Stimulated activated CD4-positive, alpha-beta T cell treated with anti-CD3 and anti-CD28 coated beads, Interleukin-4, amount 100 ng/mL, for 4 hours (primary cell): ENCODE measurements at regions not wholly inside any gene's neighbourhood (a gene's known extent, or its start where the extent isn't known, plus 50 kb on each side); places are given as distances from the start of the nearest gene placed in this dataset.

Source experiments
- DNase-seq, 2 experiments: peaks; one replicate each; pipeline ENCODE4 v3.0.0-alpha.2; 2020

- no peak for DNase-seq
Observed at GRCh38 chr3:193997228-193998122, 138.5 kb upstream of the HES1 start.

DNA sequence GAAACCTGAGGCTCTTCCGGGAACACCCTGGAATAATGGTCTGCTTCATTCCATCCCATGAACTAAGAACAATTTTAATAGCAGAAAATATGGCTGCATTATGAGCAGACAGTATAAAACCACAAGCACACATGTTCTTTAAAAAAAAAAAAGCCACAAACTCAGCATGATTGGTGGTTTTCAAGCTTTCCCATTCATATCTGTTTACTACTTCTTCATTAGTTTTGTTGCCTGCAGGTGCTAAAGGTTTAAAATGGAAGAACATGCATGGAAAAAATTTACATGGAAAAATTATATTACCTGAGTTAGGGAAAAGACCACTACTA, 137.9 kb upstream of the HES1 start:
- DNase-seq: no peak

GRCh38 chr3:193998628-193999195, 137.2 kb upstream of the HES1 start:
- no peak for DNase-seq

GRCh38 chr3:194000100-194000499, 135.8 kb upstream of the HES1 start:
- no peak for DNase-seq

DNA sequence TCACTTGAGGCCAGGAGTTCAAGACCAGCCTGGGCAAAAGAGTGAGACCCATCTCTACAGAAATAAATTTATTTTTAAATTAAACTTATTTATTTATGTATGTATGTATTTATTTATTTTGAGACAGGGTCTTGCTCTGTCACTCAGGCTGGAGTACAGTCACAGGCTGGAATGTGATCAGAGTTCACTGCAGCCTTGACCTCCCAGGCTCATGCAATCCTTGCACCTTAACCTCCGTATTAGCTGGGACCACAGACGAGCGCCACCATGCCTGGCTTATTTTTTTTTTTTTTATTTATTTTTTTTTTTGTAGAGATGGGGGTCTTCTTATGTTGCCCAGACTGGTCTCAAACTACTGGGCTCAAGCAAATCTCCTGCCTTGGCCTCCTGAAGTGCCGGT, 135.2 kb upstream of the HES1 start:
- DNase-seq: no peak

DNA sequence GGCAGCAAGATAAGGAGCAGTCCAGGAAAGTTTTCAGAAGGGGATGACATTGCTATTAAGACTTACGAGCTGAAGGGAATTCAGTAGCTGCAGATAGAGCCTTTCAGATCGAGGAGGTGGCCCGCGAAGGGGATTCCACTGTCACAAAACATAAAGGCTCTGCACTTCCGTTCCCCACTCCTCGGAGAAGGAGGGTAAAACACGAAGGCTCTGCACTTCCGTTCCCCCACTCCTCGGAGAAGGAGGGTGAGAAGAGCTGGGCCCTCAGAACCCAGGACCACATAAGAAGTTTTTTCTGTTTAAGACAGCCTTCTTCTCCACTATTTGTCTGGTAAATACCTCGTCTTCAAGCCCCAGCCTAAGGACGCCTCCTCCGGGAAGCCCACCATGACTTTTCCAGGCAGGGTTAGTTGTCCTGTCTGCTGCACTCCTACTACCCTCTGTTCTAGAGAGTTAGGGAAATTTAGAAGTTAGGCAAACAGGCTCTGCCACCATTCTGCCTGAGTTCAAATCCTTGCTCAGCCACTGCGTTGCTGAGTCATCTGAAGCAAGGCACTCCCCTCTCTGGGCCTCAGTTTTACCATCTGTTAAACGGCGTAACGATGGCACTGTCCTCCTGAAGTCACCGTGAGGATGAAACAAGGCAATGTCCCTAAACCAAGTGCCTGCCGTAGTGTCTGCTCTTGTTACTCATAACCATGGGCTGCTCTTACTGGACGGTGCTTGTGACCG, 134.1 kb upstream of the HES1 start:
- no peak for DNase-seq

DNA sequence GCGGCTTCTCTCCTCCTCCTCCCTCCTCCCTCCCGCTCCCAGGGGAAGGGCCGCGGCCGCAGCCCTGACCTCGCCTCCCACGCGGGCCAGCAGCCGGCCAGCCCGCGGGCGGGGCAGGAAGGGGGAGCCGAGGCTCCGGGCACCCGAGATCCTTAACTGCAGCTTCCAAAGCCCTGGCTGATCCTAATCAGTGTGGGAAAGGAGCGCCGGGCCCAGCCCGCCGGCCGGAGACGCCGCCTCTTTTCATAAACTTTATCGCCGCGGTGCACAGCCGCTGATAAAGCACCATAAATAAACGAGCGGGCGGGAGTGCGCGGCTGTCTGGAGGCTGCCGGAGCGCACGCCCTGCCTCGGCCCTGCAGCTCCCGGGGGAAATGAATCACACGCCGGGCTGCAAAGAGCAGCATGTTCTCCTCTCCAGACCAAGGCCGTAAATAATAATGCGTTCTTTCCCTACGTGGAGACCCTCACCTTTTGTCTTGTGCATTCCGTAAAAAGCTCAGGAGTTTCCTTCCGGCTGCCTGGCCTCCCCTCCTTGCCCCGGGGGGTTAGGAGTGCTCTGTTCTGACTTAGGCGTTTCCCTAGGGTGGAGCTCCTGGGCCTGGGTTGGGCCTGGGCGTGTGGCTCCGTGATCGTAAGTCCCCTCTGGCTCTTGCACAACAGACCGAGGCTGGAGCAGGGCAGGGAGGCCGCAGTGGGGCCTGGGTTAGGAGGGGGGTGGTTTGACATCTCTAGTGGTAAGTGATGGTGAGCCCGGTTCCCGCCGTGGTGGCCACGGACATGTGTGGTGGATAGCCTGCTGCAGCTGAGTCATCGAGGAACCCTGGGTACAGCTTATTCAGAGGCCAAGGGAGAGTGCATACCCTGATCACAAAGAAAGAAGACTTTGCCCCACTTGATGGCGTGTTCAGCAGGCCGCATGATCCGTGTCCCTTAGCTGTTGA, 132.6 kb upstream of the HES1 start:
- peak; percentile 24 to 28 for DNase-seq

GRCh38 chr3:194005930-194006501, 129.9 kb upstream of the HES1 start:
- DNase-seq: no peak

DNA sequence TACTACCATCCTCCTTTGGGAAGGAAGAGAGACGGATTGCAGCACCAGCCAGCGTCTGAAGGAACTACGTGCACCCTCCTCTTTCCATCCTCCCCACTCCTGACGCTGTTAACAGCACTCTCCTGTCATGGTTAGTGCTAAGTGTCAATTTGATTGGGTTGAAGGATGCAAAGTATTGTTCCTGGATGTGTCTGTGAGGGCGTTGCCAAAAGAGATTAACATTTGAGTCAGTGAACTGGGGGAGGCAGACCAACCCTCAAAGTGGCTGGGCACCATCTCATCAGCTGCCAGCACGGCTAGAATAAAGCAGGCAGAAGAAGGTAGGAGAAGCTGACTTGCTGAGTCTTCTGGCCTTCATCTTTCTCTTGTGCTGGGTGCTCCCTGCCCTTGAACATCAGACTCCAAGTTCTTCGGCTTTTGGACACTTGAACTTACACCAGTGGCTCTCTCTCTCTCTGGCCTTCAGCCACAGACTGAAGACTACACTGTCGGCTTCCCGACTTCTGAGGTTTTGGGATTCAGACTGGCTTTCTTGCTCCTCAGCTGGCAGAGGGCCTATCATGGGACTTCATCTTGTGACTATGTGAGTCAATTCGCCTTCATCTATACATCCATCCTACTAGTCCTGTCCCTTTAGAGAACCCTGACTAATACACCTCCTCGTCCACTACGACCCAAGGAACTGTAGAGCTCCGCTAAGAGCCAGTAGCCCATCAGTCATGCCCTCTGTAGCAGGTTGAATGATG, 128.2 kb upstream of the HES1 start:
- no peak for DNase-seq

DNA sequence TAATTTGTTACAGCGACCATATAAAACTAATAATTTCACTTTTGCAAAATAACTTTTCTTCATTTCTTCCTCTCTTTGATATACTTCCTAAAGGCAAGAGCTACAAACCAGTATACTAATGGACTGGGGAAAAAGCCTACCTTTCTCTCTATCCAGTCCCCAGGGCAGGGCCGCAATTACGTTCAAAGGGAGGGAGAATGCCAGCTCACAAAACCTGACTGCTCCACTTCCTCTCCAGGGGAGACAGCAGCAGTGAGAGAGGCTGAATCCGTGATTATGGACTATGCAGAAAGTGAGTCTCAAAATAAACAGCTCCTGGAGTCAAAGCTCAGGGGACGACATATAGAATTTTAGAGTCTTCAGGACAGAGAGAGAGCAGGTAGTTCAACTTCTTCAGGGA, 126.9 kb upstream of the HES1 start:
- no peak for DNase-seq

DNA sequence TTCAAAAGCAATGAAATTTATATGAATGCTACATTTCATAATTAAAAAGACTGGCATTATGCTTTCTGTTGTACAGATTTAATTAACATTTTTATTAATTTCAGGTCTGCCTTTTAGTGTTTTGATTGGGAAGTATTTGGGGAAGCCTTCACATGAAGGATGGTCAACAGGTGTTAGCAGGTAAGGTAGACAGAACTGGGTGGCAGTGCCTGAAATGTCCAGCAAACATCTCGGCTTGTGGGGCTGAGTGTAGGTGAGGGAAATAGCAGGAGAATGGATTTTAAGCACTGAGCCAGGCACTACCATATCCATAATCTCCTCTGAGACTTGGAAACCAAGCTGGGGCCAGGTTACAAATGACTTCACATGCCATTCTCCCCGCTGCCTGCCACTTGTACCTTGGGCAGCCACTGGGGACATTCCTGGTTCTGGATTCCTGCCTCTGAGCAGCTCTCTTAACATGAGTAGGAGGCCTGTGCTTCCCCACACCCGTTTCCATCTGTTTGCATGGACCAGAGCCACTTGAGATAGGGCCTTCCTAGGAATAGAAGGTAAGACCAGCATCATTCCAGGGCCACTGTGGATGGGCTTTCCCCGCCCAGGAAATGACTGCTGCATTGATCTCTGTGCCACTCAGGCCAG, 125.9 kb upstream of the HES1 start:
- no peak for DNase-seq

DNA sequence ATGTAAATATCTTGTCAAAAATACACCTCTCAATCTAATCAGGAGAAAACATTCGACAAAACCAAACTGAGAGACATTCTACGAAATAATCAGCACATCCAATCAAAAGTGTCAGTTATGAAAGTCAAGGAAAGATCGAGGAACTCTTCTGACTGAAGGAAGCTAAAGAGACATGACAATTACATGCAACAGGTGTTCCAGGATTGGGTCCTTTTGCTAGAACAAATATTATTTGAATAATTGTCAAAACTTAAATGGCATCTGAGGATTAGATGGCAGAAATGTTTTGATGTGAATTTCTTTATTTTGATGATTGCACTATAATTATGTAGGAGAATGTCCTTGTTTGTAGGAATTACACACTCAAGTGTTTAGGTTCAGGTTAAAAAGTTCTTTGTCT, 124.1 kb upstream of the HES1 start:
- no peak for DNase-seq

DNA sequence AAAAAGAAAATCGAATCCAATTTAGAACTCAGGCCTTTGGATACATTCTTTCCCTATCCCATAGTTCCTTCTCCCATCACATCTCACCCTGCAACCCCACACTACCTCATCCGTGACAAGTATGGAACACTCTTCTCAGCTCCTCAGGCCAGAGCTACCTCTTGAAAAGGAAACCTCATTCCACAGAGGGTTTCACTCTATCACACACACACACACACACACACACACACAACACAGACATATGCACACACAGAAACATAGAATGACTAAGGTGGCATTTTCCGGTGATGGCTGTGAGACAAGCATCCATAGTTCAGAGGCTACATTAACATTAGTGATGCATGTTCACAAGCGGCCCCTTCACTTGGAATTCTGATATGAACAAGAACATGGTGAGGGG, 122.0 kb upstream of the HES1 start:
- DNase-seq: no peak

- no peak for DNase-seq
Observed at GRCh38 chr3:194014756-194015155, 121.2 kb upstream of the HES1 start.

GRCh38 chr3:194019398-194020165, 116.4 kb upstream of the HES1 start:
- DNase-seq: no peak

- DNase-seq: no peak
Observed at GRCh38 chr3:194022052-194022451, 113.9 kb upstream of the HES1 start.

DNA sequence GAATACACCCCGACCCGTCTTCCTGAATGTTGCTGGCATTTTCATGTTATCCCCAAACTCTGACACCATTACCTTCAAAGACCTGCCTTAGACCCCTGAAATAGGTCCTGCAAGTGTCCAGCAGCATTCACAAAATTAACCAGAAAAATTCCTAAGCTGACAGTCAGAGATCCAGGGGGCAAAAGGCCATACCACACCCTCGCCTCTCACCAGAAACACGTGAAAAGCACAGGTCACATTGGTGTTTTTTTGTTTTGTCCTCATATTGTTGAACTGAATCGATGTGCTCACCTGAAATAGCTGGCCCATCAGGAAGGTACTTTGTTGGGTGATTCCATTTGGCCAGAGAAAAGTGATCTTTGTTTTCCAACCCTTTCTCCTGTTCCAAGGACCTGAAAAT, 113.1 kb upstream of the HES1 start:
- no peak for DNase-seq

GRCh38 chr3:194023501-194024280, 112.3 kb upstream of the HES1 start:
- no peak for DNase-seq

DNA sequence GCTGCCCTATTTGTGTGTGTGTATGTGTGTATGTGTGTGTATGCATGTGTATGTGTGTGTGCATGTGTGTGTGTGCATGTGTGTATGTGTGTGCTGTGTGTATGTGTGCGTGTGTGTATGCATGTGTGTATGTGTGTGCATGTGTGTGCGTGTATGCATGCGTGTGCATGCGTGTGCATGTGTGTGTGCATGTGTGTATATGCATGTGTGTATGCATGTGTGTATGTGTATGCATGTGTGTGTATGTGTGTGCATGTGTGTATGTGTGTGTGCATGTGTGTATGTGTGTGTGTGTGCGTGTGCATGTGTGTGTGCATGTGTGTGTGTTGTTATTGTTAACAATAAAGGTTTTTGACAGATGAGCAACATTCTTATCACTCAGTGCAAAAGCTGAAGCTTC, 110.8 kb upstream of the HES1 start:
- DNase-seq: no peak

DNA sequence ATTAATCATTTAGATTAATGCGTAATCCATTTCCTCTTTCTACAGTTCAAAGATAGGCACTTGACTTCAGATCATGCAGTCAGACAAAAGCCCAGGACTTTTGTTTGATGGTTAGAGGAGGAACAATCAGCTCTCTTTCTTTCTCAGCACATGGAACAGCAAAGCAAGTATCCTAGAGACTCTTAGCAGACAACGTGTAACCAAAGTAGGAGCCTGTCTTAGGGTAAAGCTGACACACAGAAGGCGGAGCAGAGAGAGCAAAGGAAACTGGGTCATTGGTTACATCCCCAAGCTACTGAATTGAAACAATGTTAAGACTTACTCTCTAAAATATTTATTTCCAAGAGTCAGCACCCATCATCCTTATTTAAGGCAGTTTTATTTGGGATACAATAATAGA, 110.0 kb upstream of the HES1 start:
- no peak for DNase-seq
